Activated CD8-positive, alpha-beta memory T cell treated with anti-CD3 and anti-CD28 coated beads for 48 hours (primary cell): ENCODE measurements at regions not wholly inside any gene's neighbourhood (a gene's known extent, or its start where the extent isn't known, plus 50 kb on each side); places are given as distances from the start of the nearest gene placed in this dataset.

Experiments used
- DNase-seq, 3 experiments: peaks; one replicate each; pipeline ENCODE4 v3.0.0-alpha.2; 2020; ENCODE audit warnings: low read depth in 2 of 3, low spot score in 2 of 3

DNA sequence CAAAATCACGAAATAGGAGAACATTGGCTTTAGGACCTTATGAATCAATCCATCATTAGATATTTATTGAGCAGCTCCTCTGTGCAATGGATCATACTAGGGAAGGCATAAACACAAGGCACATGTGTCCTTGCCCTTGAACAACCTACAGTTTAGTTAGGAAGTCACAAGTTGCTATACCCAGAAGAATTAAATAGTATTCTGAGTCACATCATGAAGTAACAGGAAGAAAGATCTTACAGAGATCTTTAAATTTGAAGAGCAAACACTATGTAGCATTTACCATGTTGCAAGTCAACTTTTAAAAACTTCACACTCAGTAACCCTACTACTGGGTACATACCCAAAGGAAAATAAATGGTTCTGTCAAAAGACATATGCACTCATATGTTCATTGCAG is 355.2 kb upstream of the SLC14A2 start:
- no peak for DNase-seq

DNA sequence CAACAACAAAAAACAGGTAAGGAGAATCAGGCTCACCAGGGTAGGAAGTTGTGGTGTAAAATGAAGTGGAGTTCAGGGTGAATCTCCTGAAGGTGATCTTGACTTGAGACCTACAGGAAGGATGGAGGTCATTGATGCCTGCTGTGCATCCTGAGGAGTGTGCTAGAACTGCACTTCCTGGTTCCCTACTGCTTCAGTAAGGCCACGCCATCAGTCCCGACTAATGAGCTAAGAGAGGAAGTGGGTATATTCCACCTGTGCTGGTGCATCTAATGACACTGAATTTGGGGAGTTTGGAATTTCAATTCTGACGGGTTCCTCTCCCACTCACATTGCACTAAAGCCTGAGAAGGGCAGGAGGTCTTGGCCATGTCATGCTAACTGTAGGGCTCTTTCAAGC is 349.3 kb upstream of the SLC14A2 start:
- no peak for DNase-seq

- DNase-seq, result no peak
Measured at GRCh38 chr18:45267622-45268021, 347.7 kb upstream of the SLC14A2 start.

DNA sequence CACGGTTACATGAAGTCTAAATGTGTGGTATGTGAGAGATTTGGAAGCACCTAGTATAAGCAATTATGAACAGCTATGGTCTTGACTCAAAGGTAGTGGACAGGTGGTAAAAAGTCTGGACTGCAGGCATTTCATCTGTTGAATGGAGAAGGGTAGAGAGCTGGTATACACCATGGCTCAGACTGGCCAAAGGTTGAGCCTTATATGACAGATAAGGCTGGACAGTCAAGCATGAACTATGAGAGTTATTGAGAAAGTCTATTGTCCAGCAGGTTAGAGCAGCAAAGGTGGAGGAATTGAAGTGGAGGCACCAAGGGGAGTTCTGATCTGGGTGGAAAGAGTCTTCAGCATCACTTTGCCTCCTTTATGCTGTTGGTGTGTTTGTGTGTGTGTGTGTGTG is 346.7 kb upstream of the SLC14A2 start:
- no peak for DNase-seq

DNA sequence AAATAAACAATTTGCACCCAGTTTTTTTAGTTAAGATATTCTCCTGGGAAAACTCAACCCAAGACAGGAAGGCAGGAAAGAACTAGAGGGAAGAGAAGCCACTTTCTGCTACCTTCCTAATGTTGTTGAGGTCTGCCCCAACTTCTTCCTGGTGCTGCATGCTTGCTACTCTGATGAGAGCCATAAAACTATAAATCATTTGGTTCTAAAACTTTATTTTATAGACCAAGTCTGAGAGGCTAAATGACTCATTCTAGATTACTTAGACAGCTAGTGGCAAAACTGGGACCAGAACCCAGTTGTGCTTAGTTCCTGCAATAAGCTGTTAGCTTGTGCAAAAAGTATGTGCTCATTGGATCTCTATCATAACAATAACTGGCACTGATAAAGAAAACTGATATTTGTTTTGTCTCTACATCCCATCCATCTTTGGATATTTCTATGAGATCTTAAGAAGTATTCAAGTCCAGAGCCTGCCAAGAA is 344.9 kb upstream of the SLC14A2 start:
- DNase-seq, result no peak

- no peak for DNase-seq
Measured at GRCh38 chr18:45274026-45274425, 341.2 kb upstream of the SLC14A2 start.

GRCh38 chr18:45275367-45276113 is 339.7 kb upstream of the SLC14A2 start:
- no peak for DNase-seq

GRCh38 chr18:45276878-45277277 is 338.4 kb upstream of the SLC14A2 start:
- no peak for DNase-seq

DNA sequence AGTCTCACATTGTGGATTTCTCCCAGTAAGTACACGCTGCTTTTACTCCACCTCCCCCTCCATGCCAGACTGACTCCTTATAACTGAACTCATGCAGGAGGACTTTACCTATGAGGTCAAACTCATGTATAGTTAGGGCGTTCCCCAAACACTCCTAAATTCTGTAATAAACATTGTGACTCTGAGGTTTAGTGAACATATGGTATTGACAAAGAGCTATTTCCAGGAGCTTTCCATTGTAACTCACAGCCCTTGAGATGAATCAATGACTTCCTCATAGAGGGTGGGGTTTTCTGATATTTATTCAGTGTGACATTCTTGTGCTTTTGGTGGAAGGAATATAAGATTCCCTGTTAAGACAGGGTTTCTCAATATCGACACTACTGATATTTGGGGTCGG is 337.4 kb upstream of the SLC14A2 start:
- no peak for DNase-seq

DNA sequence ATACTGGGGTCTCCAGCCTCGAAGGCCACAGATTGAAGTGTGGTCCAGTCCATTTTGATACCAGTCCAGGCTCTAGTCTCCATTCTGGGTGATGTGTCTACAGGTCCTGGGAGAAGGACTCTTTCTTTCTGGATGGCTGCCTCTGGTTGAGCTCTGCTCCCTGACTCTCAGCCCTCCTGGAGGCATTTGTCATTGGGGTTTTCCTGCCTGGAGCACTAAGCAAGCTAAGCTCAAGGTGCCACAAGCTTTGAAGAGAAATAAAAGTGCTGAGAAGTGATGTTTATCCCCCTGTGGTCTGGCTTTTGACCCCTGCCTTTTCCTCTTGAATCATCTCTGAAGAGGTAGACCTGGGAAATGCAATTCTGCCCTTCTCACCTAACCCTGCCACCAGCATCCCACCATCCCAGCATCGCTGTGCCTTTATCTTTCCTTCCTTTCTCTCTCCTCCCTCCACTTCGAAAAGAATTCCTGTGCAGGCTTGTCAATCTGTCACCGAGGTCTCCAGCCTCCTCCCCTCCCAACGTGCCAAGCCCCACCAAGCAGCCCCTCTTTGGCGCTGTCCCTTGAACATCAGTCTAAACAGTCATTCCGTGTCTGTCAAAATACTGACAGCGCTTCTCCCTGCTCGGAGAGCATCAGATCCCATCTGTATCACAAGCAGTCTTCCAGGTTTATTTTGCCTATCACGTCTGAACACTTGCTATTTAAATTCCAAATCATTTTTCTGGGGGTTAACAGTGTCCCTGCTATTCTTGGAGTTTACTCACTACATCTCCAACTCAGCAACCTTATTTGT is 334.6 kb upstream of the SLC14A2 start:
- no peak for DNase-seq

DNA sequence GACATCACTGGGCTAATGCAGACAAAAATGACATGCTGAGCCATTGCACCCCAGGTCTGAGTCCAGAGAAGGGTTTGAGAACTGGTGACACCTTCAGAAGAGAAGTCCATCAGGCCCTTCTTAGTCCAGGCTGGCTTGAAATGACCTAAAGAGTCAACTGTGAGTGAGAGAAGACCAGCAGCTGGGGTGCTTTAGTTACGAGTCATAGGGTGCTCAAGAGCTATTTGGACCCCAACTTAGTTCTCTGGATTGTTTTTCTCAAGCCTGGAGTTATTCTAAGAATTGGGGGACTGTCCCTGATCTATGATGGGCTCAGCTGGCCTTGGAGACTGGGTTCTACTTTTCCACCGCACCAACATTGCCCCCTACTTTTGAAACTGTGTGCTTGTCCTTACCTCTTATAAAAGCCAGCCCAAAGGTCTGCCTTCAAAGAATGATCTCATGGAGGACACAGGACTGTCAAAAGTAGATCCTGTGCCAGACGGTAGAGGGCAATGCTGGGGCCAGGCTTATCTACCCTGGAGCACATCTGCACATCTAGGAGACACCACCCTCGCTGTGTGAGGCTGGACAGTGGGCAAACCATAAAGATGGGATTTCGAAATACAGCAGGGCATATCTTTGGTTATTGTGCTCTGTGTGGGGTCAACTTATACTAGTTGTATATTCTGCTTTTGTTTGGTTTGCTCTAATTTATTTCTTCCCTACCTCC is 333.0 kb upstream of the SLC14A2 start:
- no peak for DNase-seq

DNA sequence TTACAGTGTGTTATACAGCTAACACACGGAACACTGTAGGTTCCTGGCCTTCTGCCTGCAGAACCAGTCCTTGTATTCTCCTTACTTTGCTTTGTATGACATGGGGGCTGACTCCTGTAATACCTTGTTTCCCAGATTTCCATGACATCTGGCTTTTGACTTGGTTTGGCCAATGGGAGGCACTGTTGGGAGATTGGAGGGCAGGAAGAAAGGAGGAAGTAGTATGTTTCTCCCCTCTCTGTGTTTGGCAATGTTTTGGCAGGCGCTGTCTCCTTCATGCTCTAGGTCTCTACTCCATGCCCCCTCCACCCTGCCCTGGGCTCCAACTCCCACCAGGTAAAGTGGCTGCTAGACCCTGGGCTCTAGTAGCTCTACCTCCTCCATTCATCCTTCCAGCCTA is 331.1 kb upstream of the SLC14A2 start:
- no peak for DNase-seq

DNA sequence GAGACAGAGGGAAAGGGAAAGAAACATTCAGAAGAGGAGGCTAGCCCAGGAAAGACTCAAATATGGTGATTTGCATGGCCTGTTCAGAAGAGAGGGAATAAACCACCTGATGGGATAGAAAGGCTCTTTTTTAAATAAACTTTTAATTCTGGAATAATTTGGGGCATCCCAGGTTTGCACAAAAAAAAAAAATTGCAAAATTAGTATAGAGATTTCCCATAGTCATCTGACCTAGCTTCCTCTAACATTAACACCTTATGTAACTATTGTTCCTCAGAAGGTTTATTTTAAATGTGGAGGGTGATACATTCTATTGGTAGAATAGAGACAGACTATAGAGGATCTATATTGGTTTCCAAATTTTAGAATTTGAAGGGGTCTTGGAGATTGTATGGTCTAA is 330.4 kb upstream of the SLC14A2 start:
- no peak for DNase-seq

DNA sequence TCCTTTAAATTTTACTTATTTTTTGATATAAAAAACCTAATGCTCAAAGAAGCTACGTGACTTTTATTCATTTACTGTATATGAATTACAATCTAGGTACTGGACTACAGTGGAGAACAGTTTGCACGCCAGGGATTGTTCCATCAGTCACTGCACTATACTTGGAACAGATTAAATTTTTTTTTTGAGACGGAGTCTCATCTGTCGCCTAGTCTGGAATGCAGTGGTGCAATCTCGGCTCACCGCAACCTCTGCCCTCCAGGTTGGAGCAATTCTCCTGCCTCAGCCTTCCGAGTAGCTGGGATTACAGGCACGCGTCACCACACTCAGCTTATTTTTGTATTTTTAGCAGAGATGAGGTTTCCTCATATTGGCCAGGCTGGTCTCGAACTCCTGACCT is 330.0 kb upstream of the SLC14A2 start:
- no peak for DNase-seq

GRCh38 chr18:45286431-45286830 is 328.8 kb upstream of the SLC14A2 start:
- DNase-seq, result no peak

DNA sequence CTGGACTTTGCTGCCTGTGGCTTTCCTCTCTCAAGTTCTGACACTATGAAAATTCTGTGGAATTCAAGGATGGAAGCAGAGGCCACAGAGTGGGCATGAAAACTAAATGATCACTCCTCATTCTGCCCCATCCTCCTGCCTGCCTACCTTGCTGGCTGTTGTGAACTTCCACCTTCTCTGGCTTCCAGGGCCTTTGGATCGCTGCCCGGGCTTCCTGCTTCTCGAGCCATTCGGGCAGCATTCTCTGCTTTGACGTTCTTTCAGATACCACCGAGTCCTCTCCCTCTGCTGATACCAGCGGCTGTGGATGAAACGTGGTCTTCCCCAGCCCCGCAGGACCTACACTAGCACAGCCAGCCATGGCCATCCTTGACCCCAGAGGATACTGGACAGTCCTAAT is 327.7 kb upstream of the SLC14A2 start:
- DNase-seq, result no peak

GRCh38 chr18:45290364-45290763 is 324.9 kb upstream of the SLC14A2 start:
- no peak for DNase-seq

GRCh38 chr18:45291621-45292615 is 323.4 kb upstream of the SLC14A2 start:
- DNase-seq, result no peak

- DNase-seq, result no peak
Measured at GRCh38 chr18:45295388-45295787, 319.9 kb upstream of the SLC14A2 start.

DNA sequence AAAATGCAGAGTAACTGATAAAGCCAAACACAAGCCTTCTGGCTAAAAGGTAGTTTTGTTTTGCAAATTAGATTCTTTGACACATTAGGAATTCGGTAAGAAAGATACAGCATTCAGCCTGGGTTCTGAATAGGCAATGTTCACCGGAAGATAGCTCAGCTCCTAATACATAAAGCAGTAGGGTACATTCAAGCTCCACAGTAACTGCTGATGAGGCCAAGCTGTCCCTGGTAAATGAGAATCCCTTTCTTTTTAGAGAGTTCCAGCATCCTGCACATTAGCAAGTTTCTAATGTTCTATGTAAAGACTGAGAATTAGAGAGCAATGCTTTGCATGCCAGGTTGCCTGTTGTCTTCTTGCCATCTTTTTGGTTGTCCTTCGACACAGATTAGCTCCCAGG is 316.3 kb upstream of the SLC14A2 start:
- DNase-seq, result no peak

DNA sequence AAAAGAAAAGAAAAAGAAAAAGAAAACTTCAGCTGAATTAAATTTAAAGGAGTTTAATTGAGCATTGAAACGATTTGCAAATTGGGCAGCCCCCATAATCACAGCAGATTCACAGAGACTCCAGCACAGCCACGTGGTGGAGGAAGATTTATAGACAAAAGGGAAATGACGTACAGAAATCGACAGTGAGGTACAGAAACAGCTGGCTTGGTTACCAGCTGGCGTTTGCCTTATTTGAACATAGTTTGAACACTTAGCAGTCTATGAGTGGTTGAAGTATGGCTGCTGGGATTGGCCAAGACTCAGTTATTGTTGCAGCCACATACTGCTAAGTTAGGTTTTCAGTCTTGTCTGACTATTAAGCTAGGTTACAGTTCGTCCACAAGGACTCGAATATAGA is 312.2 kb upstream of the SLC14A2 start:
- DNase-seq, result no peak
